ENCODE measurements at regions not wholly inside any gene's neighbourhood (a gene's known extent, or its start where the extent isn't known, plus 50 kb on each side); places are given as distances from the start of the nearest gene placed in this dataset.

DNA sequence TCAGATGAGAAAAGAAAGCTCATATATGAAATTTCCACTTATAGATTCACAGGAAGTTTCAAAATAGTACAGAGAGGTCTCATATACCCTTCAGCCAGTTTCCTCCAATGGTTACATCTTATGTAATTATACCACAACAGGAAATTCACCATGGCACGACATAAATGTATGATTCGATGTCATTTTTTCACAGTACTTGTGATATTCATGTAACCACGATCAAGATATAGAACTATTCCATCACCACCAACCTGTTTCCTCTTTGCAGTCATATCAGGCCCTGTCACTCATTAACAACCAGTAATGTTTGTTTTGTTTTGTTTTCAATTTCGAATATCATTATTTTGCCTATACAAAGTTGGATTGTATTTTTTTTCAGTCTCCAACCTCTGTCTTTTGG lies 314.3 kb upstream of the POU3F3 start:
- TF ChIP-seq CTCF (IDR thresholded peaks at IDR 0.05; ENCODE audit: poor library complexity) (no peak), EZH2 (IDR thresholded peaks at IDR 0.05; ENCODE audit: borderline replicate concordance) (no peak), EZH2phosphoT487 (IDR thresholded peaks at IDR 0.05; ENCODE audit: low read depth, severe bottlenecking, unreplicated experiment) (no peak)
